IPS-18a (cell line): ENCODE measurements at regions not wholly inside any gene's neighbourhood (a gene's known extent, or its start where the extent isn't known, plus 50 kb on each side); places are given as distances from the start of the nearest gene placed in this dataset.

Experiments
- H3K27ac ChIP-seq: one replicate; pipeline ENCODE4 v1.5.1; 2013; ENCODE audit warnings: low read length
- H3K27me3 ChIP-seq: one replicate; pipeline ENCODE4 v1.6.1; 2013; ENCODE audit warnings: mild to moderate bottlenecking, low read length; ENCODE audit not compliant: control insufficient read depth, insufficient read depth
- H3K36me3 ChIP-seq: one replicate; pipeline ENCODE4 v1.6.1; 2013; ENCODE audit warnings: low read depth, low read length; ENCODE audit not compliant: control insufficient read depth
- H3K4me1 ChIP-seq: one replicate; pipeline ENCODE4 v1.6.1; 2013; ENCODE audit warnings: low read depth, low read length; ENCODE audit not compliant: control insufficient read depth
- H3K4me3 ChIP-seq: one replicate; pipeline ENCODE4 v1.5.1; 2013; ENCODE audit warnings: low read length
- H3K9ac ChIP-seq: one replicate; pipeline ENCODE4 v1.6.1; 2013; ENCODE audit warnings: mild to moderate bottlenecking, low read length, moderate library complexity
- H3K9me3 ChIP-seq: one replicate; pipeline ENCODE4 v1.6.1; 2013; ENCODE audit warnings: low read depth, low read length; ENCODE audit not compliant: control insufficient read depth

DNA sequence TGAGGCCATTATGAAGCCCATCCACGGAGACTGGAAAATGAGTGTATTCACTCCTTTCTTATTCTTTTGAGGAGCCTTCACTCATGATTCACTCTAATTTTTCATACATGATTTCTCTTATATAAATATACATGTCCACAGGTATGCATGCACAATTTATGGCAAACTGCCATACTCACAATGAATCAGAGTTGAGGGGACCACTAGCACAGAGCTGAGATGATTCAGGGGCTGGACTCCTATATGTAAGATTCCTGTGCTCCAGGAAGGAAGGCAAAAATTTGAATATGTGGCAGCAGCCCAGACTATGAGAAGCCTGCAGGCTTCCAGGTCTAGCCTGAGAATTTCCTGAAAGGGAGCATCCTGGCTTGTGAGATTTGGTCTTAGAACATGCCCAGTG, 484.6 kb downstream of the PRELID2 start:
- Histone ChIP-seq H3K4me1 (no peaks in the 10 kb centered on the region), H3K27ac (no peak overlapping the region), H3K4me3 (no peak overlapping the region), H3K9ac (no peak overlapping the region), H3K27me3 (no peaks in the 10 kb centered on the region), H3K36me3 (no peaks in the 10 kb centered on the region), H3K9me3 (no peaks in the 10 kb centered on the region)

GRCh38 chr5:145347026-145347616, 488.0 kb downstream of the PRELID2 start:
- H3K4me3 ChIP-seq = no peak overlapping the region
- H3K9ac ChIP-seq = no peak overlapping the region
- H3K36me3 ChIP-seq = no peaks in the 10 kb centered on the region
- no peaks in the 10 kb centered on the region for H3K9me3 ChIP-seq
- no peaks in the 10 kb centered on the region for H3K4me1 ChIP-seq
- H3K27ac ChIP-seq = no peak overlapping the region
- no peaks in the 10 kb centered on the region for H3K27me3 ChIP-seq

GRCh38 chr5:145345511-145346287, 489.4 kb downstream of the PRELID2 start:
- no peaks in the 10 kb centered on the region for H3K4me1 ChIP-seq
- H3K36me3 ChIP-seq = no peaks in the 10 kb centered on the region
- H3K27ac ChIP-seq = no peak overlapping the region
- no peaks in the 10 kb centered on the region for H3K9me3 ChIP-seq
- no peaks in the 10 kb centered on the region for H3K27me3 ChIP-seq
- H3K4me3 ChIP-seq = no peak overlapping the region
- H3K9ac ChIP-seq = no peak overlapping the region

GRCh38 chr5:145341842-145342241, 493.3 kb downstream of the PRELID2 start:
- Histone ChIP-seq H3K4me1 (no peaks in the 10 kb centered on the region), H3K4me3 (no peak overlapping the region), H3K27ac (no peak overlapping the region), H3K9me3 (no peaks in the 10 kb centered on the region), H3K36me3 (no peaks in the 10 kb centered on the region), H3K9ac (no peak overlapping the region), H3K27me3 (no peaks in the 10 kb centered on the region)

GRCh38 chr5:145340099-145340498, 495.0 kb downstream of the PRELID2 start:
- H3K4me3 ChIP-seq = no peak overlapping the region
- no peaks in the 10 kb centered on the region for H3K36me3 ChIP-seq
- H3K9ac ChIP-seq = no peak overlapping the region
- H3K9me3 ChIP-seq = no peaks in the 10 kb centered on the region
- no peaks in the 10 kb centered on the region for H3K4me1 ChIP-seq
- H3K27ac ChIP-seq = no peak overlapping the region
- no peaks in the 10 kb centered on the region for H3K27me3 ChIP-seq

DNA sequence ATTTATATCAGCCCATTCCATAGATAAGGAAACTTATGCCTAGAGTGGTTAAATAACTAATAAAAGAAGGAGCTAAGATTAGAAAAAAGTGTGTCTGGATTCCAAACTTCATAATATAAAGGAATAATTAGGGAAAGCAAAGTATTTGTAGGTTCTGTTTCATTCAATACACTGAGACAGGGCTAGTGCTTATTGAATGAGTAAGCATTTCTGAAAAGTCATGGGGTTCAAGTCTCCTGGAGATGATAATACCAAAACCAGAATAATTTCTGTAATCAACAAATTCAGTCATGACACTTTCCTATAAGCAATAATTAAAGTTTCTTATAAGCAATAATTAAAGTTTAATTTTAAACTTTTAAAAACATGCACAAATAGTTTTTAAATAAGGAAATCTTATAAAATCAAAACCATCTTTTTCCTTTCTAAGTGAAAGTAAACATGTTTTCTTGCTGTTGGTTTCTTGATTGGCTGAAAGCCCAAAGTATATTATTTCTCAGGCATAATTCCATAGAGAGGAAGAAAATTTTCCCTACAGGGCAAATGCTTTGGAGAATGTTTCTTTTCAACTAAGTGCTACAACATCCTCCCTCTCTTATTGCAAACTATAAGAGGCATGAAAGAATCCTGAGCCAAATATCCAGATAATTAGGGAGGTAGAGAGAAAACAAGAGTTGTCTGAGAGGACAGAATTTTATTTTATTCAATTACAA, 510.2 kb downstream of the PRELID2 start:
- H3K36me3 ChIP-seq = no peaks in the 10 kb centered on the region
- no peak overlapping the region for H3K4me3 ChIP-seq
- no peak overlapping the region for H3K27ac ChIP-seq
- no peaks in the 10 kb centered on the region for H3K9me3 ChIP-seq
- H3K27me3 ChIP-seq = no peaks in the 10 kb centered on the region
- no peak overlapping the region for H3K9ac ChIP-seq
- H3K4me1 ChIP-seq = no peaks in the 10 kb centered on the region

- Histone ChIP-seq H3K27ac (no peak overlapping the region), H3K9ac (no peak overlapping the region), H3K27me3 (no peaks in the 10 kb centered on the region), H3K9me3 (no peaks in the 10 kb centered on the region), H3K36me3 (no peaks in the 10 kb centered on the region), H3K4me1 (no peaks in the 10 kb centered on the region), H3K4me3 (no peak overlapping the region)
Measured at GRCh38 chr5:145324101-145324500, 511.0 kb downstream of the PRELID2 start.

- Histone ChIP-seq H3K9ac (no peak overlapping the region), H3K27ac (no peak overlapping the region), H3K27me3 (no peaks in the 10 kb centered on the region), H3K4me3 (no peak overlapping the region), H3K36me3 (no peaks in the 10 kb centered on the region), H3K9me3 (no peaks in the 10 kb centered on the region), H3K4me1 (no peaks in the 10 kb centered on the region)
Measured at GRCh38 chr5:145316282-145316681, 518.9 kb downstream of the PRELID2 start.

DNA sequence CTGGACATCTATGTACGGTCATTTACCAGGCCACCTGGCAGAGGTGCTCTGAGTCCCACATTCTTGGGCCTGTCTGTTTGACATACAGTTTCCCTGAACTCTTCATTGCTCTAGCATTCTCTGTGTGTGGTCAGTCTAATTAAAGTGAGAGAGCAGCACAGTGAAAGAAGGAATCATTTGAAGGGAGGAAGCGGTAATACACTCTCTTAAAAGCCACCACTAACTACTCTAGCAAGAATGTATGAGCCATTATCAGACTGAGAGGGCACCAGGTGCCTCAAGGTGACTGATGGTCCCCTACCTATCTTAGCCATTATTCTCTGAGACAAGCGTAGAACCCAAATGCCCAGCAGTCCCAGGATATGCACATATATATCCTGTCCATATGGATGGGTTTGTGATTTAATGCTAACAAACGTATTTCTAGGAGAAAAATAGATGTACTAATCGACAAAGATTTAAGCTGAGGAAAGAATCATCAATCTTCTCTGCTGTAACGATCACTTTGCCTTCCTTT, 527.2 kb downstream of the PRELID2 start:
- no peak overlapping the region for H3K27ac ChIP-seq
- H3K9ac ChIP-seq = no peak overlapping the region
- no peak overlapping the region for H3K4me3 ChIP-seq
- H3K36me3 ChIP-seq = no peaks in the 10 kb centered on the region
- no peaks in the 10 kb centered on the region for H3K9me3 ChIP-seq
- H3K27me3 ChIP-seq = no peaks in the 10 kb centered on the region
- no peaks in the 10 kb centered on the region for H3K4me1 ChIP-seq

DNA sequence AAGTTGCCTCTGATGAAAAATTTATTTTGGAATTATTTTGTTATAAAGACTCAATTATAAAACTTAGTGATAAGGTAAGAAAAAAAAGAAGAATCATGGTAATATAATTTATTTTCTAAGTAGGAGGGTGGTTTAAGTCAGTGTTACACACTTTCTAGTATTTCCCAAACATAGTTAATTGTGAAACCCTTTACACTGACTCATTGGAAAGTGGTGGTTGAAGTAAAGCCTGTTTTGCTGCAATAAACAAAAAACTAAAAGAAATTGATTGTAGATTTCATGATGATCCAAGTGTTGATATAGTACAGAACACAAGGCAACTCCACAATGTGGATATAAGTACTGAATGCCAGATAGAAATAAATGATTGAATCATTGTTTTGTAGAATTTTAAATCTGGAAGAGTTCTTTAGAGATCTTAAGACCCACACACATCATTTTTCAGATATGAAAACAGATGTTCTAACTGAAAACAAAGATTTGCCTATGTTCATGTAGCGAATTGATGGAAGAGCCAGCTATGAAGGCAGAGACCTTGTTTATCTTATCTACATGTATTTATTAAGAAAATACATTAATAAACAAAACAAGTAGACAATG, 539.8 kb downstream of the PRELID2 start:
- no peaks in the 10 kb centered on the region for H3K9me3 ChIP-seq
- H3K4me3 ChIP-seq = no peak overlapping the region
- no peak overlapping the region for H3K9ac ChIP-seq
- no peaks in the 10 kb centered on the region for H3K4me1 ChIP-seq
- no peaks in the 10 kb centered on the region for H3K36me3 ChIP-seq
- no peaks in the 10 kb centered on the region for H3K27me3 ChIP-seq
- H3K27ac ChIP-seq = no peak overlapping the region

GRCh38 chr5:145294331-145294730, 540.8 kb downstream of the PRELID2 start:
- no peaks in the 10 kb centered on the region for H3K4me1 ChIP-seq

More at GRCh38 chr5:145294331-145294730, 540.8 kb downstream of the PRELID2 start:
- Histone ChIP-seq H3K4me3 (no peak overlapping the region), H3K27ac (no peak overlapping the region), H3K9me3 (no peaks in the 10 kb centered on the region), H3K36me3 (no peaks in the 10 kb centered on the region), H3K9ac (no peak overlapping the region), H3K27me3 (no peaks in the 10 kb centered on the region)
